ENCODE measurements at regions not wholly inside any gene's neighbourhood (a gene's known extent, or its start where the extent isn't known, plus 50 kb on each side); places are given as distances from the start of the nearest gene placed in this dataset.

GRCh38 chr1:78759881-78760280, 110.2 kb downstream of the IFI44 start:
- TF ChIP-seq, protein P1, sequence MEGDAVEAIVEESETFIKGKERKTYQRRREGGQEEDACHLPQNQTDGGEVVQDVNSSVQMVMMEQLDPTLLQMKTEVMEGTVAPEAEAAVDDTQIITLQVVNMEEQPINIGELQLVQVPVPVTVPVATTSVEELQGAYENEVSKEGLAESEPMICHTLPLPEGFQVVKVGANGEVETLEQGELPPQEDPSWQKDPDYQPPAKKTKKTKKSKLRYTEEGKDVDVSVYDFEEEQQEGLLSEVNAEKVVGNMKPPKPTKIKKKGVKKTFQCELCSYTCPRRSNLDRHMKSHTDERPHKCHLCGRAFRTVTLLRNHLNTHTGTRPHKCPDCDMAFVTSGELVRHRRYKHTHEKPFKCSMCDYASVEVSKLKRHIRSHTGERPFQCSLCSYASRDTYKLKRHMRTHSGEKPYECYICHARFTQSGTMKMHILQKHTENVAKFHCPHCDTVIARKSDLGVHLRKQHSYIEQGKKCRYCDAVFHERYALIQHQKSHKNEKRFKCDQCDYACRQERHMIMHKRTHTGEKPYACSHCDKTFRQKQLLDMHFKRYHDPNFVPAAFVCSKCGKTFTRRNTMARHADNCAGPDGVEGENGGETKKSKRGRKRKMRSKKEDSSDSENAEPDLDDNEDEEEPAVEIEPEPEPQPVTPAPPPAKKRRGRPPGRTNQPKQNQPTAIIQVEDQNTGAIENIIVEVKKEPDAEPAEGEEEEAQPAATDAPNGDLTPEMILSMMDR (conservative IDR thresholded peaks at IDR 0.05), result no peak
- TF ChIP-seq EZH2 (IDR thresholded peaks at IDR 0.05; ENCODE audit: low read depth), result no peak
